ENCODE measurements at regions not wholly inside any gene's neighbourhood (a gene's known extent, or its start where the extent isn't known, plus 50 kb on each side); places are given as distances from the start of the nearest gene placed in this dataset.

DNA sequence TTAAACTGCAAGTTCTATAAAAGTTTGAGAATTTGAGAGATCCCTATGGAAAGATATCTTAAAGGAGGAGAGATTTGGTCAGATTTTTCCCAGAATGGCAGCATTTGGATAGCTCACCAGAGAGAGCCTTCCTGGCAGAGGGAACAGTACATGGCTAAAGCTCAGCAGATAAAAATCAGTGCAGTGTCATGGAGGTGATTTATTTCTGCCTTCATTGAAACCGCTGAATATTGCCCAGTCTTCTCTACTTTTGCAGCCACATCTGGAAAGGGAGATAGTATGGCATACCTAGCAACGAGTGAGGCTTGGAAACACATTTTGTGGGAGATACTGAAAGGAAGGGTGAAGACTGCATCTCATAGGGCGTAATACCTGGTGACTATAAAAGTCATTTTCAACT, 155.2 kb downstream of the RFC3 start:
- TF ChIP-seq CTCF (IDR thresholded peaks at IDR 0.05) (no peak), POLR2A (IDR thresholded peaks at IDR 0.05) (no peak)

Data from heart left ventricle (tissue), 13 donors.